Mesodermal cell (in vitro differentiated cells): ENCODE measurements at regions not wholly inside any gene's neighbourhood (a gene's known extent, or its start where the extent isn't known, plus 50 kb on each side); places are given as distances from the start of the nearest gene placed in this dataset.

Source experiments
- H3K27ac ChIP-seq: 2 replicates; pipeline ENCODE4 v1.7.0; 2013; ENCODE audit warnings: mild to moderate bottlenecking, low read depth, low read length, moderate library complexity; ENCODE audit not compliant: severe bottlenecking
- H3K36me3 ChIP-seq: 2 replicates; pipeline ENCODE4 v1.7.1; 2013; ENCODE audit warnings: mild to moderate bottlenecking, low read length, moderate library complexity; ENCODE audit not compliant: control insufficient read depth, insufficient read depth
- H3K4me1 ChIP-seq: one replicate; pipeline ENCODE4 v1.7.1; 2013; ENCODE audit warnings: mild to moderate bottlenecking, low read length; ENCODE audit not compliant: insufficient read depth, control insufficient read depth, poor library complexity, severe bottlenecking
- H3K4me3 ChIP-seq: 2 replicates; pipeline ENCODE4 v1.7.0; 2013; ENCODE audit warnings: low read length, control low read depth, mild to moderate bottlenecking; ENCODE audit not compliant: insufficient read depth, poor library complexity, severe bottlenecking; ENCODE audit errors: extremely low read depth
- H3K9me3 ChIP-seq: 2 replicates; pipeline ENCODE4 v1.7.1; 2013; ENCODE audit warnings: mild to moderate bottlenecking, low read length, moderate library complexity; ENCODE audit not compliant: control insufficient read depth
- WGBS, 2 experiments: methylation state at CpG; one replicate each; pipeline ENCODE4 v1.1.5; 2013; ENCODE audit warnings: missing lambda C conversion rate in 2 of 2; ENCODE audit not compliant: insufficient coverage in 2 of 2; 5-methylcytosine and 5-hydroxymethylcytosine counted together

- Histone ChIP-seq H3K4me3 (no peak overlapping the region), H3K4me1 (peaks cover 18% of the 10 kb centered on the region), H3K27ac (peak overlapping the region; percentile 92), H3K9me3 (peaks cover 16% of the 10 kb centered on the region), H3K36me3 (no peaks in the 10 kb centered on the region)
- 76 to 90% methylated on average over 3 of the region's 4 CpGs for WGBS, 2 experiments
Measured at GRCh38 chr14:22334627-22335026, 254.4 kb downstream of the DAD1 start.

- Histone ChIP-seq H3K36me3 (no peaks in the 10 kb centered on the region), H3K27ac (peak overlapping the region; percentile 92), H3K4me1 (peaks cover 18% of the 10 kb centered on the region), H3K4me3 (no peak overlapping the region), H3K9me3 (peaks cover 20% of the 10 kb centered on the region)
- no CpG with 5 or more reads among the region's 4 CpGs for WGBS, 2 experiments
Measured at GRCh38 chr14:22334275-22334577, 254.8 kb downstream of the DAD1 start.

DNA sequence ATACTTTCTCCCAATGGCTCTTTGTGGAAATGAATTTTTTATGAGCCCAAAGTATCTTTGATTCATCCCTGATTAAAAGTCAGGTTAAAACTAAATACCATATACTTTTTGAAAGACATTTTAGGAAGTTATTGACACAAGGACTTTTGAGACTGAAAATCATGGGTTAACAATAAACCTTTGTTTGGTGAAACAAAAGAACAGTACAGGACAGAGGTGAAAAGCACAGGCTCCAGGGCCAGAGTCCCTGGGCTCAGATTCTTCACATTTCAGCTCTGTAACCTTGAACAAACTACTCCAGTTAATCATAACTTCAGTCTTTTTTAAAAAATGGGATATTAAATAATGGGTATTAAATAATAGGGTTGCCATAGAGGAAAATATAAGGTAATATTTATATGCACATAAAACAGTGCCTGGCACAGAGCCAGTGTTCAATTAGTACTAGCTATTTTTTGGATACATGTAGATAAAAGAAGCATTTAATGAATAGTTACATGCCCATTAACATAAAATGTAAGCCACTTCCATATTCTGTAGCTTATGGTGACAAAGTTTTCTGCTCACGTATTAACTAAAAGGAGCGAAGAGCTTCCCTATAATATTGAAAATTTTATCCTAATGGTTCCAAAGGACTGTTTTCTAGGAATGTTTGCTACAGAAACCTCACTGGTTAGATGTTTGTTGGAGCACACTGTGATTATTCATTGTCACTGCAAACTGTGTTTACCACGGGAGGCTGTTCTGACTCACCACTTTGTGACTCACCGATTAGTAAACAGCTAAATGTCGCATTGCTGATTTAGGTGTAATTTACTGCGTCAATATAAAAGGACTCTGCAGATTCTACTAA is 255.4 kb downstream of the DAD1 start:
- Histone ChIP-seq H3K27ac (peak overlapping the region; percentile 92), H3K36me3 (no peaks in the 10 kb centered on the region), H3K4me1 (peaks cover 18% of the 10 kb centered on the region), H3K4me3 (no peak overlapping the region), H3K9me3 (peaks cover 26% of the 10 kb centered on the region)
- WGBS, 2 experiments = 0% methylated on average over 1 of the region's 6 CpGs

DNA sequence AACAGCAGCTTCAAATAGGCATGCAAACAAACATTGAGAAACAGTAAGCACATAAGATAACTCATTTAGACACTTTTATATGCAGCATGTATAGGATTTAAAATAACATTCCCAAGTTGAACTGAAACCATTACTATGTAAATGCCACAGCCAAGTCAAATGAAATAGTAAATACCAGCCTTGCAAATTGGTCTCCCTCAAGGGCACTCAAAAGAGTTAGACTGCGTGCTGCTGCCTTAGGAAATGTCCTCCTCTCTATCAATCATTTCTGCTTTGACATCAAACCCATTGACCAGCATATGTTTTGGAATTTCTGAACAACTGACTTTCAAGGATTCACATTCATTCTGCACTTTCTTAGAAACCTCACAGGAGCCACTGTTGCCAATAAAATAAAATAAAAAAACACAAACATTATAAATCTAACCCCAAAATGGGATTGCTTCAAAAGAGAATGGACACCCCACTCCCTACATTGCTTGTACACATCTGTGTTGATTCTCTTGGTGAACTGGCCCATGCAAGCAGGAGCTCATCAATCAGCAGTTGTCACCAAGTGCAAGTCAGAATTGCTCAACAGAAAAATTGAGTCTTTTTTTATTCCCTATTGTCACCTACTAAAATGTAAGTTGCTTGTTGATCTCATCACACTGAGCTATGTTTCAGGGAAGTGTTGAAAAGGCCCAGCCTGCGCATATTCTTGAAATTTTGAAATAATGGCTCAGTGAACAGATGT is 256.2 kb downstream of the DAD1 start:
- no peaks in the 10 kb centered on the region for H3K36me3 ChIP-seq
- peaks cover 34% of the 10 kb centered on the region for H3K9me3 ChIP-seq
- 33 to 84% methylated on average over 1 to 2 of the region's 2 CpGs for WGBS, 2 experiments
- no peak overlapping the region for H3K4me3 ChIP-seq
- peaks cover 18% of the 10 kb centered on the region for H3K4me1 ChIP-seq
- H3K27ac ChIP-seq = peak overlapping the region; percentile 92

- Histone ChIP-seq H3K9me3 (peaks cover 36% of the 10 kb centered on the region), H3K4me3 (no peak overlapping the region), H3K27ac (no peak overlapping the region), H3K36me3 (no peaks in the 10 kb centered on the region), H3K4me1 (peaks cover 13% of the 10 kb centered on the region)
- 63 to 71% methylated on average over 2 to 3 of the region's 3 CpGs for WGBS, 2 experiments
Measured at GRCh38 chr14:22329371-22329770, 259.7 kb downstream of the DAD1 start.

GRCh38 chr14:22325676-22326400 is 263.2 kb downstream of the DAD1 start:
- H3K9me3 ChIP-seq = peaks cover 30% of the 10 kb centered on the region
- no peak overlapping the region for H3K4me3 ChIP-seq
- 90 to 100% methylated on average over 1 to 2 of the region's 2 CpGs for WGBS, 2 experiments
- H3K4me1 ChIP-seq = peaks cover 6% of the 10 kb centered on the region
- no peak overlapping the region for H3K27ac ChIP-seq
- H3K36me3 ChIP-seq = no peaks in the 10 kb centered on the region

GRCh38 chr14:22320362-22320750 is 268.7 kb downstream of the DAD1 start:
- 69 to 91% methylated on average over 3 to 4 of the region's 4 CpGs for WGBS, 2 experiments
- peaks cover 6% of the 10 kb centered on the region for H3K4me1 ChIP-seq
- H3K9me3 ChIP-seq = no peaks in the 10 kb centered on the region
- H3K36me3 ChIP-seq = no peaks in the 10 kb centered on the region
- H3K4me3 ChIP-seq = no peak overlapping the region
- H3K27ac ChIP-seq = no peak overlapping the region

GRCh38 chr14:22319526-22320361 is 269.3 kb downstream of the DAD1 start:
- WGBS, 2 experiments = 56 to 78% methylated on average over 1 to 2 of the region's 4 CpGs
- Histone ChIP-seq H3K4me3 (no peak overlapping the region), H3K27ac (no peak overlapping the region), H3K4me1 (peaks cover 6% of the 10 kb centered on the region), H3K9me3 (no peaks in the 10 kb centered on the region), H3K36me3 (no peaks in the 10 kb centered on the region)

GRCh38 chr14:22318951-22319350 is 270.1 kb downstream of the DAD1 start:
- Histone ChIP-seq H3K4me1 (peaks cover 6% of the 10 kb centered on the region), H3K36me3 (no peaks in the 10 kb centered on the region), H3K9me3 (no peaks in the 10 kb centered on the region), H3K27ac (no peak overlapping the region), H3K4me3 (no peak overlapping the region)
- WGBS, 2 experiments = 80 to 96% methylated on average over 1 to 3 of the region's 3 CpGs

DNA sequence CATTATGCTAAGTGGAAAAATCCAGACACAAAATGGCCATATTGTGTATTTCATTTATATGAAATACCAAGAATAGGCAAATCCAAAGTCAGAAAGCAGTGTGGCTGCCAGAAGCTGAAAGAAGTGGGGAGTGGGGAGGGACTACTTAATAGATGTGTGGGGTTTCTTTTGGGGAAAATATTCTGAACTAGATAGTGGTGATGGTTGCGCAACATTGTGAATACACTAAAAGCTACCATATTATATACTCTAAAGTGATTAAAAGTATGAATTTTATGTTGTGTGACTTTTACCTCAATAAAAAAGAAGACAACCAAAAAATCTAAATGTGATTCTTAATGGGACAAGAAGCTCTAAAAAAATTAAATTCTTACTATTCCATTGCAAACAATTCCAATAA is 272.6 kb downstream of the DAD1 start:
- no CpG with 5 or more reads among the region's 1 CpG for WGBS, 2 experiments
- H3K36me3 ChIP-seq = no peaks in the 10 kb centered on the region
- no peak overlapping the region for H3K27ac ChIP-seq
- no peaks in the 10 kb centered on the region for H3K9me3 ChIP-seq
- H3K4me1 ChIP-seq = no peaks in the 10 kb centered on the region
- H3K4me3 ChIP-seq = no peak overlapping the region
